ENCODE measurements at regions not wholly inside any gene's neighbourhood (a gene's known extent, or its start where the extent isn't known, plus 50 kb on each side); places are given as distances from the start of the nearest gene placed in this dataset.
"Not testable (repeated sequence)": the region's sequence is repeated elsewhere in the genome, so short reads cannot be mapped to it uniquely, and the experiment has no call there.

GRCh38 chr13:64697226-64697625 lies 2532.9 kb downstream of the PCDH9 start:
- Histone ChIP-seq H3K4me3 (no peak overlapping the region), H4K20me1 (ENCODE audit: insufficient read depth, poor library complexity, severe bottlenecking) (no peaks in the 10 kb centered on the region), H2AFZ (no peak overlapping the region), H3K9me3 (ENCODE audit: low read depth) (no peaks in the 10 kb centered on the region), H3K4me1 (ENCODE audit: insufficient read depth) (no peaks in the 10 kb centered on the region), H3K79me2 (no peaks in the 10 kb centered on the region), H3K4me2 (no peak overlapping the region), H3K27me3 (no peaks in the 10 kb centered on the region), H3K36me3 (replicated peaks; ENCODE audit: insufficient read depth, low read depth) (no peaks in the 10 kb centered on the region), H3K27ac (no peak overlapping the region), H3K9me2 (replicated peaks; ENCODE audit: insufficient read depth) (no peaks in the 10 kb centered on the region)
- TF ChIP-seq EZH2phosphoT487 (IDR thresholded peaks at IDR 0.05; ENCODE audit: low read depth, severe bottlenecking, unreplicated experiment): no peak
- TF ChIP-seq EZH2 (IDR thresholded peaks at IDR 0.05; ENCODE audit: borderline replicate concordance): no peak
- no peak for TF ChIP-seq CTCF (IDR thresholded peaks at IDR 0.05; ENCODE audit: poor library complexity)
- no peak for DNase-seq (ENCODE audit: low spot score)
- 87% methylated on average over 2 of the region's 2 CpGs for WGBS (ENCODE audit: low lambda C conversion rate, missing lambda C conversion rate)

GRCh38 chr13:64688893-64689677 lies 2541.1 kb downstream of the PCDH9 start:
- H3K4me2 ChIP-seq: no peak overlapping the region
- H2AFZ ChIP-seq: no peak overlapping the region

GRCh38 chr13:64686536-64686935 lies 2543.6 kb downstream of the PCDH9 start:
- not testable (repeated sequence) for H3K4me2 ChIP-seq; H3K27me3 ChIP-seq; H3K4me1 ChIP-seq (ENCODE audit: insufficient read depth); H3K36me3 ChIP-seq (replicated peaks; ENCODE audit: insufficient read depth, low read depth); H2AFZ ChIP-seq; DNase-seq (ENCODE audit: low spot score); H3K79me2 ChIP-seq; H3K9me2 ChIP-seq (replicated peaks; ENCODE audit: insufficient read depth); H3K4me3 ChIP-seq; H3K27ac ChIP-seq; H4K20me1 ChIP-seq (ENCODE audit: insufficient read depth, poor library complexity, severe bottlenecking); H3K9me3 ChIP-seq (ENCODE audit: low read depth)
- 86% methylated on average over 4 of the region's 4 CpGs for WGBS (ENCODE audit: low lambda C conversion rate, missing lambda C conversion rate)

More at GRCh38 chr13:64688893-64689677, 2541.1 kb downstream of the PCDH9 start:
- Histone ChIP-seq H3K27ac (no peak overlapping the region), H3K79me2 (no peaks in the 10 kb centered on the region), H3K4me3 (no peak overlapping the region), H3K27me3 (no peaks in the 10 kb centered on the region), H3K36me3 (replicated peaks; ENCODE audit: insufficient read depth, low read depth) (no peaks in the 10 kb centered on the region), H3K9me3 (ENCODE audit: low read depth) (no peaks in the 10 kb centered on the region), H3K4me1 (ENCODE audit: insufficient read depth) (no peaks in the 10 kb centered on the region), H4K20me1 (ENCODE audit: insufficient read depth, poor library complexity, severe bottlenecking) (no peaks in the 10 kb centered on the region), H3K9me2 (replicated peaks; ENCODE audit: insufficient read depth) (no peaks in the 10 kb centered on the region)
- 90% methylated on average over 4 of the region's 4 CpGs for WGBS (ENCODE audit: low lambda C conversion rate, missing lambda C conversion rate)
- DNase-seq (ENCODE audit: low spot score): no peak
- TF ChIP-seq EZH2 (IDR thresholded peaks at IDR 0.05; ENCODE audit: borderline replicate concordance): no peak
- no peak for TF ChIP-seq EZH2phosphoT487 (IDR thresholded peaks at IDR 0.05; ENCODE audit: low read depth, severe bottlenecking, unreplicated experiment)
- no peak for TF ChIP-seq CTCF (IDR thresholded peaks at IDR 0.05; ENCODE audit: poor library complexity)

- Histone ChIP-seq H3K79me2 (no peaks in the 10 kb centered on the region), H3K27ac (no peak overlapping the region), H2AFZ (no peak overlapping the region), H3K9me2 (replicated peaks; ENCODE audit: insufficient read depth) (no peaks in the 10 kb centered on the region), H3K4me2 (no peak overlapping the region), H3K27me3 (no peaks in the 10 kb centered on the region), H3K4me1 (ENCODE audit: insufficient read depth) (no peaks in the 10 kb centered on the region), H3K36me3 (replicated peaks; ENCODE audit: insufficient read depth, low read depth) (no peaks in the 10 kb centered on the region), H3K9me3 (ENCODE audit: low read depth) (no peaks in the 10 kb centered on the region), H3K4me3 (no peak overlapping the region), H4K20me1 (ENCODE audit: insufficient read depth, poor library complexity, severe bottlenecking) (no peaks in the 10 kb centered on the region)
- no peak for TF ChIP-seq EZH2 (IDR thresholded peaks at IDR 0.05; ENCODE audit: borderline replicate concordance)
- no peak for TF ChIP-seq CTCF (IDR thresholded peaks at IDR 0.05; ENCODE audit: poor library complexity)
- no peak for TF ChIP-seq EZH2phosphoT487 (IDR thresholded peaks at IDR 0.05; ENCODE audit: low read depth, severe bottlenecking, unreplicated experiment)
- DNase-seq (ENCODE audit: low spot score): no peak
- WGBS (ENCODE audit: low lambda C conversion rate, missing lambda C conversion rate): 59% methylated on average over 7 of the region's 7 CpGs
Measured at GRCh38 chr13:64684685-64685431, 2545.3 kb downstream of the PCDH9 start.

Data from hepatocyte (in vitro differentiated cells).